ENCODE measurements at regions not wholly inside any gene's neighbourhood (a gene's known extent, or its start where the extent isn't known, plus 50 kb on each side); places are given as distances from the start of the nearest gene placed in this dataset.
"Not testable (repeated sequence)": the region's sequence is repeated elsewhere in the genome, so short reads cannot be mapped to it uniquely, and the experiment has no call there.

DNA sequence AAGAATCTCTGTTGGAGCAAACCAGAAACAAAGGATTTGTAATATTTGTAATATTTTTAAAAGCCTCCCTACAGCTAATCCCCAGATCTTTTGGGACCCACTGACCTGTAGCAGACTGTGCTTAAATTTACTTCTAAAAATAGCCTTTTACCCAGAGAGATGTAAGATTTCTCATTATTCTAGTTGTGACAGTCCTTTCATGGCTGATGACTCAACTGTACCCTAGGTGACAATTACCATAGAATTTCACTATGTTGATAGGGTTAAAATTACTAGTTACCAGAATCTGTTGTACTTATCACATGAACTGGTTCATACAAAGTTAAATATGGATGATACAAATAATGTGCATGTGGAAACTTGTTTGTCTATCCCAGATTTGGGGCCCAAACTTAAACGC, 543.9 kb upstream of the SEMA6A start:
- no peaks in the 10 kb centered on the region for H3K9me2 ChIP-seq (replicated peaks; ENCODE audit: control insufficient read depth, low read length)
- H3K36me3 ChIP-seq (ENCODE audit: control insufficient read depth, low read length), result no peaks in the 10 kb centered on the region
- no peak overlapping the region for H3K27ac ChIP-seq (ENCODE audit: low read depth, low read length)
- H3K4me2 ChIP-seq (ENCODE audit: low read length), result no peak overlapping the region
- H3K4me1 ChIP-seq (ENCODE audit: control insufficient read depth, low read length), result no peaks in the 10 kb centered on the region
- H4K20me1 ChIP-seq (ENCODE audit: control insufficient read depth, insufficient read depth, low read depth, low read length), result no peaks in the 10 kb centered on the region
- no peak overlapping the region for H3K4me3 ChIP-seq (ENCODE audit: low read length)
- H3F3A ChIP-seq (ENCODE audit: control insufficient read depth, insufficient read depth), result no peaks in the 10 kb centered on the region
- TF ChIP-seq EZH2phosphoT487 (IDR thresholded peaks at IDR 0.05; ENCODE audit: borderline replicate concordance, low read length), result no peak
- no peak for TF ChIP-seq CTCF (IDR thresholded peaks at IDR 0.05; ENCODE audit: low read depth, low read length, poor library complexity, severe bottlenecking)
- H3K27me3 ChIP-seq (ENCODE audit: control insufficient read depth, low read length), result no peaks in the 10 kb centered on the region
- H3K79me2 ChIP-seq (ENCODE audit: control insufficient read depth, low read length), result no peaks in the 10 kb centered on the region
- no peaks in the 10 kb centered on the region for H3K9me3 ChIP-seq (ENCODE audit: control insufficient read depth, insufficient read depth, low read length)

DNA sequence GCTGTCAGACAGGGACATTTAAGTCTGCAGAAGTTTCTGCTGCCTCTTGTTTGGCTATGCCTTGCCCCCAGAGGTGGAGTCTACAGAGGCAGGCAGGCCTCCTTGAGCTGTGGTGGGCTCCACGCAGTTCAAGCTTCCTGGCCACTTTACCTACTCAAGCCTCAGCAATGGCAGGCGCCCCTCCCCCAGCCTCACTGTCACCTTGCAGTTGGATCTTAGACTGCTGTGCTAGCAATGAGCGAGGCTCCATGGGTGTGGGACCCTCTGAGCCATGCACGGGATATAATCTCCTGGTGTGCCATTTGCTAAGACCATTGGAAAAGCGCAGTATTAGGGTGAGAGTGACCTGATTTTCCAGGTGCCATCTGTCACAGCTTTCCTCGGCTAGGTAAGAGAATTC, 542.7 kb upstream of the SEMA6A start:
- not testable (repeated sequence) for H3K36me3 ChIP-seq (ENCODE audit: control insufficient read depth, low read length); H4K20me1 ChIP-seq (ENCODE audit: control insufficient read depth, insufficient read depth, low read depth, low read length); H3K27me3 ChIP-seq (ENCODE audit: control insufficient read depth, low read length); H3K4me3 ChIP-seq (ENCODE audit: low read length); H3K4me2 ChIP-seq (ENCODE audit: low read length); H3K4me1 ChIP-seq (ENCODE audit: control insufficient read depth, low read length); H3K9me2 ChIP-seq (replicated peaks; ENCODE audit: control insufficient read depth, low read length); H3K27ac ChIP-seq (ENCODE audit: low read depth, low read length); H3K79me2 ChIP-seq (ENCODE audit: control insufficient read depth, low read length); H3F3A ChIP-seq (ENCODE audit: control insufficient read depth, insufficient read depth); H3K9me3 ChIP-seq (ENCODE audit: control insufficient read depth, insufficient read depth, low read length)

- H3K27me3 ChIP-seq (ENCODE audit: control insufficient read depth, low read length), result no peaks in the 10 kb centered on the region
- no peak overlapping the region for H3K4me3 ChIP-seq (ENCODE audit: low read length)
- no peaks in the 10 kb centered on the region for H3K36me3 ChIP-seq (ENCODE audit: control insufficient read depth, low read length)
- H3K9me3 ChIP-seq (ENCODE audit: control insufficient read depth, insufficient read depth, low read length), result no peaks in the 10 kb centered on the region
- H3K4me2 ChIP-seq (ENCODE audit: low read length), result no peak overlapping the region
- no peaks in the 10 kb centered on the region for H4K20me1 ChIP-seq (ENCODE audit: control insufficient read depth, insufficient read depth, low read depth, low read length)
- H3F3A ChIP-seq (ENCODE audit: control insufficient read depth, insufficient read depth), result no peaks in the 10 kb centered on the region
- H3K4me1 ChIP-seq (ENCODE audit: control insufficient read depth, low read length), result no peaks in the 10 kb centered on the region
- no peaks in the 10 kb centered on the region for H3K9me2 ChIP-seq (replicated peaks; ENCODE audit: control insufficient read depth, low read length)
- TF ChIP-seq CTCF (IDR thresholded peaks at IDR 0.05; ENCODE audit: low read depth, low read length, poor library complexity, severe bottlenecking), result no peak
- TF ChIP-seq EZH2phosphoT487 (IDR thresholded peaks at IDR 0.05; ENCODE audit: borderline replicate concordance, low read length), result no peak
- H3K27ac ChIP-seq (ENCODE audit: low read depth, low read length), result no peak overlapping the region
- no peaks in the 10 kb centered on the region for H3K79me2 ChIP-seq (ENCODE audit: control insufficient read depth, low read length)
Measured at GRCh38 chr5:117110548-117110947, 535.9 kb upstream of the SEMA6A start.

DNA sequence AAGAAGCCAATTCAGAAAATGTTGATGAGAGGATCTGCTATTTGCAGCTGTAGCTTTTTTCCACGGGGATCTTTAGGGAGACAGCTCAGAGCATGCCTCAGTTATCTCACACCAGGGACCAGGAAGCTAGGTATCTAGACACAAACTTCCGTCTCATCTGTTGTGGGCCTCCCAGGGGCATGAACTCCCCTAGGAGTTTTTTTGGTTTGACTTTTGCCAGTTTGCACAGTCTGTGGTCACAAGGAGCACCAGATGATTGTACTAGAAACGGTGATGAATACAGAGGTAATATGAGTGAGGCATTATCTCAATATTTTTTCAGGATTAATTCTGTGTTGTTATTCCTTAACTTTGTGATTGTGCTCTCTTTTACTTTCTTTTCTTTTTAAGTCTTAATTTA, 533.2 kb upstream of the SEMA6A start:
- H3K9me2 ChIP-seq (replicated peaks; ENCODE audit: control insufficient read depth, low read length), result no peaks in the 10 kb centered on the region
- H3K9me3 ChIP-seq (ENCODE audit: control insufficient read depth, insufficient read depth, low read length), result no peaks in the 10 kb centered on the region
- no peaks in the 10 kb centered on the region for H3K4me1 ChIP-seq (ENCODE audit: control insufficient read depth, low read length)
- no peaks in the 10 kb centered on the region for H3K79me2 ChIP-seq (ENCODE audit: control insufficient read depth, low read length)
- TF ChIP-seq CTCF (IDR thresholded peaks at IDR 0.05; ENCODE audit: low read depth, low read length, poor library complexity, severe bottlenecking) (no peak), EZH2phosphoT487 (IDR thresholded peaks at IDR 0.05; ENCODE audit: borderline replicate concordance, low read length) (no peak)
- no peak overlapping the region for H3K4me2 ChIP-seq (ENCODE audit: low read length)
- no peak overlapping the region for H3K27ac ChIP-seq (ENCODE audit: low read depth, low read length)
- H3K27me3 ChIP-seq (ENCODE audit: control insufficient read depth, low read length), result no peaks in the 10 kb centered on the region
- H3F3A ChIP-seq (ENCODE audit: control insufficient read depth, insufficient read depth), result no peaks in the 10 kb centered on the region
- no peak overlapping the region for H3K4me3 ChIP-seq (ENCODE audit: low read length)
- H4K20me1 ChIP-seq (ENCODE audit: control insufficient read depth, insufficient read depth, low read depth, low read length), result no peaks in the 10 kb centered on the region
- no peaks in the 10 kb centered on the region for H3K36me3 ChIP-seq (ENCODE audit: control insufficient read depth, low read length)
